NCI-H146 treated with DMSO at 0.1 percent for 48 hours (cell line): ENCODE measurements at regions not wholly inside any gene's neighbourhood (a gene's known extent, or its start where the extent isn't known, plus 50 kb on each side); places are given as distances from the start of the nearest gene placed in this dataset.
"Not testable (repeated sequence)": the region's sequence is repeated elsewhere in the genome, so short reads cannot be mapped to it uniquely, and the experiment has no call there.

Experiments
- DNase-seq: peaks from one replicate; lab custom pipeline; 2025; ENCODE audit not compliant: unreplicated experiment; lab: John Stamatoyannopoulos, UW

DNA sequence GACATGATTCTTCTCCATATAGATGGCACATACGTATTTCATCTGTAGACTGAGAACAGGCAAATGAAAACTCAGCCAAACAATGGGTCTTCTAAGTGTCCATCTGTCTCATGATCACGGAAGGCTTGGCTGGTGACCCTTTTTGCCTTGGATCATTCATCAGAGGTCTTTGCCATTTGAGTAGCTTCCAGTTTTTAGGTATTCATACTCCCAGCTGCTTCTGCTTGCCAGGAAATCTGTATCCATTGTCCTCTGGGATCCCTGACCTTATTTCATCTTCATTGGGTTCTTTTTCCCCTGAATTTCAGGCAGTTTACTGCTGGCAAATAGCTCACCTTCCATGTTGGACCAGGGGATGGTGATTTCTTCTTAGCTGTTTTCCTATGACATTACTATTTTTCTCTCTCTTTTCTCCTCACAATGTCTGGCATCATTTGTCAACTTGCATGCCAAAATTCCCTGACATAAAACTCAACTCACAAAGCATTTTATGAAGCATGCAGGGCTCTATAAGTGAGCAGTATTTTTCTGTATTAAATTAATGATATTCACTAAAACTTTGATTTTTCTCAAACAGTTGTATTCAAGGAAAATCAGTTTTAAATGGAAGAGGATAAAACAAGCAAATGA, 241.2 kb downstream of the DNAJB9 start:
- DNase-seq, result no peak

DNA sequence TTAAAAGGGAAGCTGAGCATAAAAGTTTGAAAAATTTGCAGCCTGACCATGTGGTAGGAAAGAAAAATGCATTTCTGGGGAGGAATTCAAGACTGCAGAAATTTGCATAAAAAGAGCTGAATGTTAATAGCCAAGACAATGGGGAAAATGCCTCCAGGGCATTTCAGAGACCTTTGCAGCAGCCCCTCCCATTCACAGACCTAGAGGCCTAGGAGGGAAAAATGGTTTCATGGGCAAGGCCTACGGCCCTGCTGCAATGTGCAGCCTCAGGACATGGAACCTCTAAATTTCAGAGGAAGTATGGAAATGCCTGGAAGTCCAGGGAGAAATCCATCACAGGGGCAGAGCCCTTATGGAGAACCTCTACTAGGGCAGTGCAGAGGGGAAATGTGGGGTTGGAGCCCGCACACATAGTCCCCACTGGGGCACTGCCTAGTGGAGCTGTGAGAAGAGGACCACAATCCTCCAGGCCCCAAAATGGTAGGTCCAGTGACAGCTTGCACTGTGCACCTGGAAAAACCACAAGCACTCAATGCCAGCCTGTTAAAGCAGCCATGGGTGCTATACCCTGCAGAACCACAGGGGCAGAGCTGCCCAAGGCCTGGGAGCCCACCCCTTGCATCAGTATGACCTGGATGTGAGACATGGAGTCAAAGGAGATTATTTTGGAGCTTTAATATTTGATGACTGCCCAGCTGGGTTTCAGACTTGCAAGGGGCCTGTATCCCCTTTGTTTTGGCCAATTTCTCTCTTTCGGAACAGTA, 243.8 kb downstream of the DNAJB9 start:
- DNase-seq, result no peak

DNA sequence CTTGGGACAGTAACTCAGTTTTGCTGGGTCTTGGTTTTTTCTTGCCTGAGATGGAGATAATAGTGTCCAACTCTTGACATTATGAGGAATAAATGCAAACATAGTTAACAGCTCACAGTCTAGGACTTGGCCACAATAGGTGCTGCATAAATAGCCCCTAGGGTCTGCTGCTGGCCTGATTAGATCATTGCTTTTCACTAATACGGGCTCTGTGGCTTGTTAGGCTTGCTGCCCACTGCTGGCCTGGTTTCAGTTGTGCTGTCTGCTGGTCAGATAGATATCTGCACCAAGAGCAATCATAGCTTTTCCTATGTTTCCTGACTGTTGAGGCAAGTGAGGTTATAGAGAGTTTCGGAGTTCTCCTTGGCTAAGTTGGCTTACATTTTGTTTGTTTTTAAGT, 246.1 kb downstream of the DNAJB9 start:
- DNase-seq, result no peak

DNA sequence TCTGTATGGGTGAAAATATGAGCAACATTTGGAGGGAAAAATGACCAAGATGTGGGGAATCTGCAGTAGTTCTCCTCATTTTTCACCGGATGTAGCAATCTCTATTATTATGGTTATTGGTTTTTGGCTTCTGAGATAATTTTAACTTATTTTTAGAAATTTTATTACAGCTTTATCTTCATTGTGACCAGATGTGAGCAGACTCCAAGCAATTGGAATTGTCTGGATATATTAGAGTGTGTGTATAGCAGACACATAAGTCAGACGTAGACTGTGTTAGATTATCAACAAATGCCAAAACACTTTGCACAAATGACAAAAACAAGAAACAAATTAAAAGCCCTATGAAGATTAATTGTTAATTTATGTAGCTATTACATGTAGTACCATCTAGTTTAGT, 249.1 kb downstream of the DNAJB9 start:
- no peak for DNase-seq

DNA sequence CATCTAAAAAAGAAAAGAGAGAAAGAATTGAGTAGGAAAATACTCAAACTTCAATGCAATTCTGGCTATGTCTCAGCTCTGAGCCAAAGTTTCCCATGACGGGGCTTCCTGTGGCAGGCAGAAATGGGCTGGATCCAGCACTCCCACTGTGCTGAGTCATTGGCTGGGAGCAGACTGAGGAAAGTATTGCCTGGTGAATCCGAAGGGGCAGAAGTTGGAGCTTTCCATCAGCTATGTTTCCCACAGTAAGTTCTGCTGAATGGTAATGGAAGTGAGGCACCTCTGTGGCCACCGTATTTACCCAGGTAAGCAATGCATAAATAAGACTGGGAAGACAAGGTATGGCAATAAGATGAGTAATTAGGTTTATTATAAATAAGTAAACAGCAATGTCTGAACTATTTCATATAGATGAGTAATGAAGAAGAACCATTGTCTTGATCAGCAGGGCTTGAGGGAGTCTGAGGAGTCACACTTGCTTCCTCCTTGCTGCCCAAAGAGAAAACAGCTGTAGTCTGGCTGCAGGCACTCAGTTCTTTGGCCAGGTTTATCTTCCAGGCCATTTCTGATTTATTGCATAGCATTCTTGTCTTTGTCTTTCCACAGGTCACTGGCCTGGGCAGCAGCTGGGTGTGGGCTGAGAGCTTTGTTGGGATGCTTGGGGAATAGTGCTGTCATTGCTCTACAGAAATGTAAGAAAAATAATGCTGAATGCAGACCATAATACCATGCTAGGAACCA, 255.3 kb downstream of the DNAJB9 start:
- DNase-seq, result no peak

DNA sequence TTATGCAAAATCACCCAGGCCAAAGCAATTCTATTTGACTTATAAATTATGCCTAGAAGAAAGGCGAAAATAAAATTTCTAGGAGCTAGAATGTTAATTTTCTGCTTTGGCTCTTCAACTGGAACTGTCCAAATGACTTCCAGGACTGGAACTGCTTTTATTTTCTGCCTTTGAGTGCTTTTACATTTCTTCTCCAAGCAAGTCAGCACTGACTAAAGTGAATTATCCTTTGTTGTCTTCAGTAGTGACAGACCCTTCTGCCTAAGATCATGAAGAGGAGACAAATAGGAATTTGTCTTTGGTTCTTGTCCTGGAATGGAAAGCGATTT, 255.9 kb downstream of the DNAJB9 start:
- DNase-seq, result no peak

DNA sequence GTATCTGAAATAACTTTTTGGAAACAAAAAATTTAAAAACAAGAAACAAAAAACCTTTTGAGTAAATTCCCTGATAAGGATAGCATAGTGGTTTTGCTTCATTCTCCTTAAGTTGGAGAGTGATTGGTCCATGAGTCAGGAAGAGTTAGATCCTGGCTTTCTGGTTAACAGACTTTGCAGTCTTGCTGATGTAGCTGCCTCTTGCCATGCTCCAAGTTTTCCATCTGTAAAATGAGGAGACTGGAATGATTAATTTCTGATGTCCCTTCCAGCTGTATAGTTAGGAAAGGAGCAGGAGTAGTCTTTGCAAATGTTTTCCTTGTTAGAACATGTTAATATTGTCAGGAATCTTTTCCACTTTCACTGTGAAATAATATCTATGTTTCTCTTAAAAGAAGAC, 266.6 kb downstream of the DNAJB9 start:
- DNase-seq, result no peak

DNA sequence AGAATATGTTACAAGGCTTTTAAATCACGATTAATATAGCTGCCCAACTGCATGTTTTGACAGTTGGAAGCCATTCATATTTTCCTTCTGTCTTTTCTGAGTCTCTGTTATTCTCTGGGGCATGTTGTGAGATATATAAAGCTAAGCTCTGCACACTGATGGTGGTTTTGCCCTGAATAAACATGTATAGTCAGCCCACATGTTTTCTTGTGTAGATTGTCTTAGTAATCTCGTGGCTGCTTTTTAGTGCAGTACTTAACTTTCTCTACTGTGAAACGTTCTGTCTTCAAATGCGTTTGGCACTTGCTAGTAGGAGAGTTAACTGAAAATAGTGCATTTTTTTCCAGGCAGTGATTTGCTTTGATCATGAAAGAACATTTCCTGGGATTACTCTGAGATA, 268.5 kb downstream of the DNAJB9 start:
- no peak for DNase-seq

DNA sequence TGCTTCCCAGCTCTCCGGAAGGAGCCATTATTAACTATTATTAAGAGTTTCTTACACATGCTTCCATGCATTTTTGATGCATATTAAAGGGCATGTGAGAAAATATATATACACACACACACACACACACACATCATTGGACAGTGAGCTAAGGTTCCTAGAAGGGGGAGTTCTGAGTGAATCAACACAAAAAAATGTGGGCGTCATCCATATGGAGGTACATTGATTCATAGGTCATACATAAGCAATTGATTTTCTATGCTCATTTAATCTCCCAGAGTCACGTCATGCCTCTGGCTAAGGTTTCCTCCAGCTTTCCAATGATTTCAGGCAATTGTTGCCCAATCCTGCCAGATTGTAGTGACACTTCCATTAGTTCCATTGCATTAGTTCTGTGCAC, 269.4 kb downstream of the DNAJB9 start:
- DNase-seq, result no peak

DNA sequence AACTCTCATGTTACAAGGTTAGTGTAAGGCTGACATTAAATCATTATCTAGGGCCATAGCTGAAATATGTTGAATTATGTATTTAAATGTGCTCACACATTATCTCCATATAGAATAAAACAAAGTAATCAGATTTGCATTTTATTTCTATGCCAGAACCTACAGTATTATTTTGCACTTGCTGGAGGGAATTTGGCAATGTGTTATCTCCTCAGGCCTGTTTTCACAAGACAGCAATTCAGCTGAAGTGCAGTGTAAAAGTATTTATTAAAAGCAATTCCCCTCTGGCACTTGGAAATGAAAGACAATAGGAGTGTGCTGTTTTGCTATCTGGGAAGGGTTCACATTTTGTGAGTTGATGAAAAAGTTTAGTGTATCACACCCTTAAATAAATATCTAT, 276.3 kb downstream of the DNAJB9 start:
- DNase-seq, result no peak

DNA sequence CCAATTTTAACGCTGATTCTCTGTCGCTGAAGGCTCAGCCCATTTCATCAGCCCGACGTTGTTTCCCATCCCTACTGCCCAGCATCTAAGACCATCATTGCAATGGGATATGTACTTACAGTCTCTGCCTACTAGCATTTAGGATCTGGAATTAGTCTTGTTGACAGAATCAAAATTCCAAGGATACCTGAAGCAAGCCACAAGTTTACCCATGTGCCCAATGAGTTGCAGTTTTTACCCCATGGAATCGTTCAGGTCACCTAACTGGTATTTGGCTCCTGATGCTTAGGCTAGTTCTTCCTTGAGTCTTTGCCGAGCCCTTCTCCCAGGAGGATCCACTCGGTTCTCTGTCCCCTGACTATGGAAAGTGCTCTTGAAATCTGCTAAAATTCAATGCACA, 276.8 kb downstream of the DNAJB9 start:
- no peak for DNase-seq

DNA sequence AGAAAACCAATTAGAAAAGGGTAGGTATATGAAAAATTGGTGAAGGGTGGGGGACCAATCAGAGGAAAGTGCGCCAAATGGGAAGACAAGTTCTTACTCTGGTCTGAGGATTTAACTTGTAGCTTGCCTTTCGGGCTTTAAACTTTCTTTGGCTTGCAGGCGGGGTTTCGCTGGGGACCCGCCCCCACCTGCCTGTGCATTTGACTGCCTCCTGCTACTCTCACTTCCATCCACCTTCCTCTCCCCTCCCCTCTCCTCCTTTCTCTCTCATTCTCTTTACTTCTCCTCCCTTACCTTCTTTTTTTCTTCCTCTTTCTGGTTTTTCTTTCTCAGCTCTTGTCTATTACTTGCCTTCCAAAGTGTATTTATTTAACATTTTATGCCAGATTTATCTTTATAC, 278.8 kb downstream of the DNAJB9 start:
- no peak for DNase-seq

DNA sequence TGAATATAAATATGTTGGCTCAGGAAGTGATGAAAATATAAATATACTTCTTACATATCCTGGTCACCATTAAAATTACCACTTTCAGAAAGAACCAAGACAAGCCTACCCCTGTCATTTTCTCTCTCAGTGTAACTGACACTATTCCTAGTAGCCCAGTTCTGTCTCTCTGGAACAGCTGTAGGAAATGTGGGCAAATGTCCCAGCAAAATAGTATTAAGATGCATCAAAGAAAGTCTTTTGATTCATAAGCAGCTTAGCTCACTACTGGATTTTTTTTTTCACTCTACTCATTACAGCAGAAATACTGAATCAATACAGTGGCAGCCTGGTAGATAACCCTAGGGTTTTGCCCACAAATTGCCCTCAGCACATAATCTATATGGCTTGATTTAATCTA, 290.9 kb downstream of the DNAJB9 start:
- no peak for DNase-seq

DNA sequence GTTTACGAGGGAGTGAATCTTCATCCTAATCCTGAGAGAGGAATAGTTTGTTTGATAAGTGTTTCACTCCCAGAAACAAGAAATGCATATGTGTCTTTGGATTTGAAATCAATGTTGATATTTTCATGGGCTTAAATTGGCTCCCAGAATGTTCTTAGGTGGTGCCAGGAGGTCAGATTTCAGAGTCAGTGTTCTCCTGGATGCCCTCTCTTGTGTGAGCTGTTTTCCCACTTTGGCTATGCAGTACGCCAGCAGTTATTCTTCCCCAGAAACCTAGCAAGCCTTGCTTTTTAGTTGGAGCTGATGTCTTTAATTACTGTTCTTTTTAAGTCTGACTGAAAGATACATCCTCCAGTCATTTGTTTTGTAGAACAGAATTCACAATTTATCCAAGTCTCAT, 291.4 kb downstream of the DNAJB9 start:
- DNase-seq, result no peak

DNA sequence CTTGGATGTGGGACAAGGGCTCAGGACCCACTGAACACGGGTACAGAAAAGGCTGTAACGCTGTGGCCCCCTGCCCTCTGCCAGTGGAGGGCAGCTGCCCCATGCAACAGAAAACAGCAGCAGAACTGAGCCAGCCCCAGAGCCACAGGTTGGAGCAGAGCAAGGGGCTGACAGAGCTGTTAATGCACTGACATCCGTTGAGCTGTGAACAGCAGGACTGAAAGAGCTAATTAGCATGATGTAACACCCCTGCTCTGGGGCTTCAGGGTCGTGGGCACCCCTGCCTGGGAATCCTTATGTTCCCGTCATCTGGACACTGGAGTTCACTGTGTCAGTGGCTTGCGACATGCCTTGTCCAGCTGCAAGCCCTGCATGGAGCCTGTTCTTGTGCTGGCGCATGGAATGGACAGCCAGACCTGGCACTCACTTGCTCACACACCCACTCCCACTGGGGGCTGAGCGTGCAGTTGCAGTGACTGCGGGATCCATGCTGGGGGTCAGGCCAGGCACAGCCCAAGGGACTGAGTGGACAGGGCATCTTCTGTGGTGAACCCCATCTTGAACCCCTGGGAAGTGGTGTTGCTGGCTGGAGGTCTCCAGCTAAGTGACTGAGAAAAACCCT, 293.7 kb downstream of the DNAJB9 start:
- DNase-seq, result no peak

DNA sequence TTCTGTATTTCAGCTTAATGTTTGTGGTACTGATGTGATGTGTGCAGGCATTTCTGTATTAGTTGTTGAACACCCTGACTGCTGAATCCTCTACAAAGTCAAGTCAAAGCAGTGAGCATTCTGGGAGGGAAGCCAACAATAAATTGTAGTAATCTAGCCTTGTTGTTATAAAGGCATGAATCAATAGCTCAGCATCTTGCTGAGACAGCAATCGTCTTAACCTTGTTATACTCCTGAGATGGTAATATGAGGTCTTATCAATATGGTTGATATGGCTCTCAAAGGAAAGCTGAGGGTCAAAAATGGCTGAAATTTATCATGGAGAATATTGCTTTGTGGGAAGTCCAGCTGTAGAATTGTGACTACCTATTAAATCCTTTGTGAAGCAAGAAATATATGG, 299.4 kb downstream of the DNAJB9 start:
- no peak for DNase-seq

DNA sequence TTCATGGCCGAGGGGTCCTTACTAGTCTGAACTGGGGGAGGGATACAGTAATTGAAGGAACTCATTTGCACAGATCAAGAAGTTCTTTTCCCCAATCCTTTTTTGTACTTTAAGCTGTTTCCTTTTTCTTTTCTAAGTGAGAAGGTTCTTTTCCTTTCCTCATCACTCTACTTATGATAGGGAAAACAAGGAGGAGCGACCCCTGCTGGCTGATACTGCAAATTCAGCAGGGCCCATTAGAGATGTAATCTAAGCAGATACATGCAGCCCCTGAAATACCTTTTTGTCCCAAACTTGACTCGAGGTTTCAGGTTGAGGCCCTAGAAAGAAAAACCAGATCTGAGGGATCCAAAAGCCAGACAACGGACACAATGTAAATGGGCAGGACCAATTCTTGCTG, 305.5 kb downstream of the DNAJB9 start:
- DNase-seq, result no peak

DNA sequence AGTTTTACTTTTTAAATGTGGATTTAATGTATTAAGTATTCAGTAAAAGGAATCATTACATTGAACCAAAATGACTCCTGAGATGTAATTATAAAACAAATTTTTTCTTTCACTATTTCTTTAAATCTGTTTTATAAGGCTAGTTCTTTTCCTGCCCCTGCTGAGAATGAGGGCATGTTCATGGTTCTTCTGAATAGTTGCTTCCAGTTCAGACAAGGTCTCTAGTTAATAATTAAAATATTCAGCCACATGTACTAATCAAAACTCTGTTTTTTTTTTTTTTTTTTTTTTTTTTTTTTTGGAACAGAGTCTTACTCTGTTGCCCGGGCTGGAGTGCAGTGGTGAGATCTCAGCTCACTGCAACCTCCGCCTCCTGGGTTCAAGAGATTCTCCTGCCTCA, 321.2 kb downstream of the DNAJB9 start:
- no peak for DNase-seq

DNA sequence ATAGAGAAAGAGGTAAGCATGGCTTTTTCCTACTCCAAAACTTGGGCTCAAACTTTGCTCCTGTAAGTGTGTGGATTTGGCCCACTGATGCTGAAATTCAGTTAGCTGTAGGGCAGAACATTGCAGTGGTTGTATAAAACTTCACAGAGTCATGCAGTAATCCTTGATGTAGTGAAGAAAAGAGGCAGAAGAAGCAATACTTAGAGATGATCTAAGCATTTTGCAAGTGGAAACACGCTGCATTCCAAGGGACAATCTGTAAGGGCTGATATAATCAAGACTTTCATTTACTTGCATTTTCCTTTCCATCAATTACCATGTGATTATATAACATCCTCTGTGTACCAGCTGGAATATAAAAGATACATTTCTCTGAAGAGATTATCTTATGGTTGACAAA, 338.8 kb downstream of the DNAJB9 start:
- no peak for DNase-seq

DNA sequence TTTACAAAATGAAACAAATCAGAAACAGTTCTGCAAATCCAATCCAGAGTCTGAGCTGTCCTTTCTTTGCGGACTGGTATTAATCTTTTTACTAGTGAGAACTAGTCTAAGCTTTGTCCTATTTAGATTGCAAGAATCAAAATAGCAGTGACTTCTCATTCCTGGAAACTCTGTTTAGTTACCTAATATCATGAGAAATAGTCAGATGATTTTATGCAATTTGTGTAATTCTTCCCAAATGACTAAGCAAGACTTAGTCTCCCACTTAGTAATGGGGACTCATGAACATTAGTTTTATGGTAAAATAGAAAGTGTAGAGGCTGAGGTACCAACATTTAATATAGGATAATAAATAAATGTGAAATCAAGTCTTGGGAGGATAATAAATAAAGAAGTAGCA, 341.3 kb downstream of the DNAJB9 start:
- DNase-seq, result no peak

DNA sequence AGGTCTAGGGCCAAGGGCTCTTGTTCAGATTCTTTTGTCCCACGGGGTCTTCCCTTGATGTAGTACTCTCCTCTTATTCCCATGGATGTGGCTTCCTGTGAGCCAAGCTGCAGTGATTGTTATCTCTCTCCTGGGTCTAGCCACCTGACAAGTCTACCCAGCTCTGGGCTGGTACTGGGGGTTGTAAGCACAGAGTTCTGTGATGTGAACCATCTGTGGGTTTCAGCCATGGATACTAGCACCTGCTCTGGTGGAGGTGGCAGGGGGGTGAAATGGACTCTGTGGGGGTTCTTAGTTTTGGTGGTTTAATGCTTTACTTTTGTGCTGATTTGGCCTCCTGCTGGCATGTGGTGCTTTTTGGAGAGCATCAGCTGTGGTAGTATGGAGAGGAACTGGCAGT, 350.8 kb downstream of the DNAJB9 start:
- no peak for DNase-seq

DNA sequence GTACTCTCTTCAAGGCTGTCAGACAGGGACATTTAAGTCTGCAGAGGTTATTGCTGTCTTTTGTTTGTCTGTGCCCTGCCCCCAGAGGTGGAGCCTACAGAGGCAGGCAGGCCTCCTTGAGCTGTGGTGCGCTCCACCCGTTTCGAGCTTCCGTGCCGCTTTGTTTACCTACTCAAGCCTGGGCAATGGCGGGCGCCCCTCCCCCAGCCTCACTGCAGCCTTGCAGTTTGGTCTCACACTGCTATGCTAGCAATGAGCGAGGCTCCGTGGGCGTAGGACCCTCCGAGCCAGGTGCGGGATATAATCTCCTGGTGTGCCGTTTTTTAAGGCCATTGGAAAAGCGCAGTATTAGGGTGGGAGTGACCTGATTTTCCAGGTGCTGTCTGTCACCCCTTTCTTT, 373.4 kb downstream of the DNAJB9 start:
- not testable (repeated sequence) for DNase-seq
